B cell (primary cell): ENCODE measurements at regions not wholly inside any gene's neighbourhood (a gene's known extent, or its start where the extent isn't known, plus 50 kb on each side); places are given as distances from the start of the nearest gene placed in this dataset.

Source experiments
- ATAC-seq: fragments of 200-7000 bp; cut with Tn5 transposase; one replicate; pipeline ENCODE4 v1.10.0; 2021; ENCODE audit warnings: low read depth, mild to moderate bottlenecking, moderate number of reproducible peaks, moderate library complexity
- CTCF ChIA-PET: fragments of 350-600 bp; sonication (Branson Sonifier 250); formaldehyde crosslinking; loops from one replicate; lab custom pipeline; 2021; ENCODE audit warnings: antibody characterized with exemption, inconsistent platforms; lab: Charles Lee
- POLR2A ChIA-PET: fragments of 350-600 bp; sonication (Branson Sonifier 250); formaldehyde crosslinking; loops from one replicate; lab custom pipeline; 2021; ENCODE audit warnings: antibody characterized with exemption; lab: Charles Lee
- DNase-seq: peaks from one replicate; pipeline ENCODE4 v3.0.0; 2013
- H2AFZ ChIP-seq: 2 replicates; pipeline ENCODE4 v1.6.1; 2012; ENCODE audit warnings: mild to moderate bottlenecking, low read depth, low read length; ENCODE audit not compliant: insufficient read depth, poor library complexity, severe bottlenecking
- H3K27ac ChIP-seq, 2 donors: 1 replicate in 1 of 2; 2 replicates in 1 of 2; pipeline ENCODE4 v1.5.1; 2012 to 2013; ENCODE audit warnings: low read length in 2 of 2, mild to moderate bottlenecking in 2 of 2, moderate library complexity in 1 of 2
- H3K27me3 ChIP-seq, 4 experiments: fragments of 200-600 bp in 1 of 4; sonication (generic) in 1 of 4; replicated peaks in 1 of 4; 1 replicate in 2 of 4; 2 replicates in 2 of 4; pipeline versions ENCODE4 v1.6.1 to v1.7.0; 2013 to 2016; ENCODE audit warnings: low read length in 3 of 4, mild to moderate bottlenecking in 2 of 4, mixed read lengths in 1 of 4, moderate library complexity in 1 of 4; ENCODE audit not compliant: insufficient read depth in 4 of 4, control insufficient read depth in 3 of 4; ENCODE audit errors: control extremely low read depth in 1 of 4
- H3K36me3 ChIP-seq, 2 experiments: replicated peaks in 1 of 2; 1 replicate in 1 of 2; 2 replicates in 1 of 2; pipeline versions ENCODE4 v1.6.1 to v1.7.1; 2013; ENCODE audit warnings: low read length in 1 of 2; ENCODE audit not compliant: insufficient read depth in 2 of 2, control insufficient read depth in 1 of 2; ENCODE audit errors: control extremely low read depth in 1 of 2, extremely low read depth in 1 of 2
- H3K4me1 ChIP-seq, 2 donors: fragments of 200-600 bp in 1 of 2; sonication (generic) in 1 of 2; 1 replicate in 1 of 2; 2 replicates in 1 of 2; pipeline versions ENCODE4 v1.5.1 to v1.6.1; 2013 to 2017; ENCODE audit warnings: low read length in 2 of 2; ENCODE audit not compliant: control insufficient read depth in 2 of 2, insufficient read depth in 2 of 2
- H3K4me2 ChIP-seq: replicated peaks from 2 replicates; pipeline ENCODE3; 2012; ENCODE audit warnings: mild to moderate bottlenecking, low read depth, low read length; ENCODE audit not compliant: poor library complexity, severe bottlenecking
- H3K4me3 ChIP-seq, 5 experiments: fragments of 200-600 bp in 1 of 5; sonication (generic) in 1 of 5; 1 replicate in 3 of 5; 2 replicates in 2 of 5; pipeline versions ENCODE4 v1.5.1 to v1.7.0; 2011 to 2016; ENCODE audit warnings: low read length in 4 of 5, mild to moderate bottlenecking in 4 of 5, low read depth in 2 of 5, control low read depth in 1 of 5, moderate library complexity in 1 of 5; ENCODE audit not compliant: insufficient read depth in 1 of 5; ENCODE audit errors: control extremely low read depth in 1 of 5, extremely low read depth in 1 of 5
- H3K79me2 ChIP-seq: fragments of 200-600 bp; sonication (generic); one replicate; pipeline ENCODE4 v1.6.0; 2016; ENCODE audit warnings: low read length; ENCODE audit not compliant: control insufficient read depth, insufficient read depth
- H3K9ac ChIP-seq: fragments of 200-600 bp; sonication (generic); 2 replicates; pipeline ENCODE4 v1.6.1; 2017; ENCODE audit warnings: mild to moderate bottlenecking, low read length, moderate library complexity
- H3K9me3 ChIP-seq, 3 donors: one replicate each; pipeline versions ENCODE4 v1.6.1 to v1.7.1; 2013; ENCODE audit warnings: low read length in 2 of 3; ENCODE audit not compliant: control insufficient read depth in 2 of 3, insufficient read depth in 1 of 3; ENCODE audit errors: control extremely low read depth in 1 of 3
- H4K20me1 ChIP-seq: 2 replicates; pipeline ENCODE4 v1.6.0; 2012; ENCODE audit warnings: mild to moderate bottlenecking, low read length; ENCODE audit not compliant: insufficient read depth, control insufficient read depth, poor library complexity, severe bottlenecking
- H3K27ac Mint-ChIP-seq: one replicate; pipeline ENCODE4 v1.8.0; 2021; ENCODE audit warnings: mixed read lengths
- H3K27me3 Mint-ChIP-seq: one replicate; pipeline ENCODE4 v1.8.0; 2021; ENCODE audit warnings: mixed read lengths
- H3K4me1 Mint-ChIP-seq: one replicate; pipeline ENCODE4 v1.8.0; 2021; ENCODE audit warnings: mixed read lengths
- H3K4me3 Mint-ChIP-seq: one replicate; pipeline ENCODE4 v1.8.0; 2021; ENCODE audit warnings: mixed read lengths
- H3K9me3 Mint-ChIP-seq: one replicate; pipeline ENCODE4 v1.8.0; 2022; ENCODE audit warnings: mixed read lengths; ENCODE audit not compliant: insufficient read depth
- CTCF ChIP-seq: fragments of 200-600 bp; IDR thresholded peaks from one replicate; pipeline ENCODE4 v1.8.0; 2022; ENCODE audit warnings: antibody characterized with exemption, mild to moderate bottlenecking
- EZH2 ChIP-seq: IDR thresholded peaks from 2 replicates; pipeline ENCODE4 v1.6.1; 2012; ENCODE audit warnings: borderline replicate concordance, low read depth, mild to moderate bottlenecking, moderate library complexity, low read length; ENCODE audit not compliant: insufficient read depth, poor library complexity, severe bottlenecking
- WGBS: methylation state at CpG from one replicate; pipeline ENCODE4 v1.1.5; 2013; ENCODE audit warnings: missing lambda C conversion rate; ENCODE audit not compliant: insufficient coverage; 5-methylcytosine and 5-hydroxymethylcytosine counted together
- intact Hi-C: fragments of 100-400 bp; cut with micrococcal nuclease; formaldehyde crosslinking; loops from one replicate; pipeline ENCODE4 v1.10.0; 2022

GRCh38 chr2:18799397-18799796, 210.0 kb upstream of the NT5C1B start:
- no peak overlapping the region for H2AFZ ChIP-seq
- ATAC-seq (no peak), DNase-seq (no peak)
- no peak overlapping the region for H3K4me2 ChIP-seq
- intact Hi-C loops: no loop called here
- ChIA-PET CTCF (interaction anchor here (0.7 kb wide), 1 partner anchor 229 kb away, joined by 3 read pairs; no protein-coding TSS in a partner anchor), POLR2A (no interaction called here)
- Mint-ChIP-seq H3K27ac (no peak overlapping the region), H3K27me3 (no peaks in the 10 kb centered on the region), H3K9me3 (no peaks in the 10 kb centered on the region), H3K4me3 (no peak overlapping the region), H3K4me1 (no peaks in the 10 kb centered on the region)
- H3K4me3 ChIP-seq: no peak overlapping the region
- TF ChIP-seq EZH2 (no peak), CTCF (no peak)
- no peaks in the 10 kb centered on the region for H4K20me1 ChIP-seq
- no peaks in the 10 kb centered on the region for H3K36me3 ChIP-seq
- no peak overlapping the region for H3K27ac ChIP-seq
- H3K9me3 ChIP-seq: no peaks in the 10 kb centered on the region
- 100% methylated on average over 1 of the region's 2 CpGs for WGBS
- no peak overlapping the region for H3K9ac ChIP-seq
- H3K27me3 ChIP-seq: no peaks in the 10 kb centered on the region
- no peaks in the 10 kb centered on the region for H3K79me2 ChIP-seq
- no peaks in the 10 kb centered on the region for H3K4me1 ChIP-seq

GRCh38 chr2:18797133-18797845, 207.9 kb upstream of the NT5C1B start:
- no peak for ATAC-seq
- H3K9me3 Mint-ChIP-seq: no peaks in the 10 kb centered on the region
- POLR2A ChIA-PET: no interaction called here
- H3K4me1 Mint-ChIP-seq: no peaks in the 10 kb centered on the region
- H3K27me3 Mint-ChIP-seq: no peaks in the 10 kb centered on the region
- H4K20me1 ChIP-seq: no peaks in the 10 kb centered on the region
- H3K27ac ChIP-seq: no peak overlapping the region
- H3K4me2 ChIP-seq: no peak overlapping the region
- H3K27me3 ChIP-seq: no peaks in the 10 kb centered on the region
- no peak for DNase-seq
- H3K9ac ChIP-seq: no peak overlapping the region
- H3K79me2 ChIP-seq: no peaks in the 10 kb centered on the region
- no peak overlapping the region for H3K4me3 ChIP-seq
- CTCF ChIA-PET: no interaction called here
- no peak overlapping the region for H3K4me3 Mint-ChIP-seq
- TF ChIP-seq CTCF: no peak
- no peak for TF ChIP-seq EZH2
- no peak overlapping the region for H2AFZ ChIP-seq
- no peaks in the 10 kb centered on the region for H3K4me1 ChIP-seq
- no peaks in the 10 kb centered on the region for H3K9me3 ChIP-seq
- H3K36me3 ChIP-seq: no peaks in the 10 kb centered on the region
- WGBS: 90% methylated on average over 1 of the region's 3 CpGs
- no peak overlapping the region for H3K27ac Mint-ChIP-seq
- intact Hi-C loops: no loop called here
